ENCODE measurements at regions not wholly inside any gene's neighbourhood (a gene's known extent, or its start where the extent isn't known, plus 50 kb on each side); places are given as distances from the start of the nearest gene placed in this dataset.

- TF ChIP-seq CTCF (conservative IDR thresholded peaks at IDR 0.05; ENCODE audit: low read depth, low read length) (no peak), CEBPB (IDR thresholded peaks at IDR 0.05; ENCODE audit: low read depth, low read length) (no peak), RAD21 (IDR thresholded peaks at IDR 0.05; ENCODE audit: low read length) (no peak), POLR2A (IDR thresholded peaks at IDR 0.05; ENCODE audit: low read depth, low read length) (no peak), SMC3 (IDR thresholded peaks at IDR 0.05; ENCODE audit: low read depth, low read length) (no peak), MAFK (IDR thresholded peaks at IDR 0.05; ENCODE audit: low read depth, low read length) (no peak), FOS (IDR thresholded peaks at IDR 0.05; ENCODE audit: low read depth, low read length) (no peak), RFX5 (IDR thresholded peaks at IDR 0.05; ENCODE audit: low read depth, low read length) (no peak), BHLHE40 (IDR thresholded peaks at IDR 0.05; ENCODE audit: low read depth, low read length) (no peak), RCOR1 (IDR thresholded peaks at IDR 0.05; ENCODE audit: insufficient replicate concordance, low read length) (no peak), MAZ (IDR thresholded peaks at IDR 0.05; ENCODE audit: borderline replicate concordance, low read depth, low read length) (no peak), USF2 (IDR thresholded peaks at IDR 0.05; ENCODE audit: low read depth, low read length) (no peak), ELK1 (IDR thresholded peaks at IDR 0.05; ENCODE audit: borderline replicate concordance, low read depth, low read length) (no peak), NFE2L2 (IDR thresholded peaks at IDR 0.05; ENCODE audit: low read depth, low read length) (no peak)
Measured at GRCh38 chr12:131386781-131387180, 324.1 kb upstream of the SFSWAP start.

Data from IMR-90 (cell line).